NCI-H1048 (cell line): ENCODE measurements at regions not wholly inside any gene's neighbourhood (a gene's known extent, or its start where the extent isn't known, plus 50 kb on each side); places are given as distances from the start of the nearest gene placed in this dataset.
"Not testable (repeated sequence)": the region's sequence is repeated elsewhere in the genome, so short reads cannot be mapped to it uniquely, and the experiment has no call there.

Source experiments
- DNase-seq: peaks from one replicate; lab custom pipeline; 2025; lab: John Stamatoyannopoulos, UW

- no peak for DNase-seq
These were observed 111.1 kb upstream of the CBLB start for GRCh38 chr3:105979961-105980360.

DNA sequence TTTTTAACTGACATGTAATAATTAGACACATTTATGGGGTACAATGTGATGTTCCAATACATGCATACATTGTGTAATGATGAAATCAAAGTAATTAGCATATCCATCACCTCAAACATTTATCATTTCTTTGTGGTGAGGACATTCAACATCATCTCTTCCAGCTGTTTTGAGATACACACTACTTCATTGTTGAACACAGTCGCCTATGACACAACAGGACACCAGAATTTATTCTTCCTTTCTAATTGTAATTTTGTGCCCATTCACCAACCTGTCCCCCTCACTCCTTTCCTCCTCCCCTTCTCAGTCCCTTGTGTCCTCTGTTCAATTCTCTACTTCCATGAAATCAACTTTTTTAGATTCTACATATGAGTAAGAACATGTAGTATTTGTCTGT lies 113.4 kb upstream of the CBLB start:
- no peak for DNase-seq

GRCh38 chr3:105984837-105985236 lies 116.0 kb upstream of the CBLB start:
- DNase-seq: no peak

GRCh38 chr3:105986343-105986742 lies 117.5 kb upstream of the CBLB start:
- DNase-seq: not testable (repeated sequence)

GRCh38 chr3:105987809-105988208 lies 119.0 kb upstream of the CBLB start:
- no peak for DNase-seq

- no peak for DNase-seq
These were observed 119.9 kb upstream of the CBLB start for GRCh38 chr3:105988540-105989212.

- DNase-seq: no peak
These were observed 128.0 kb upstream of the CBLB start for GRCh38 chr3:105996781-105997180.

- no peak for DNase-seq
These were observed 128.6 kb upstream of the CBLB start for GRCh38 chr3:105997466-105997799.

GRCh38 chr3:105997800-105998526 lies 129.2 kb upstream of the CBLB start:
- no peak for DNase-seq

DNA sequence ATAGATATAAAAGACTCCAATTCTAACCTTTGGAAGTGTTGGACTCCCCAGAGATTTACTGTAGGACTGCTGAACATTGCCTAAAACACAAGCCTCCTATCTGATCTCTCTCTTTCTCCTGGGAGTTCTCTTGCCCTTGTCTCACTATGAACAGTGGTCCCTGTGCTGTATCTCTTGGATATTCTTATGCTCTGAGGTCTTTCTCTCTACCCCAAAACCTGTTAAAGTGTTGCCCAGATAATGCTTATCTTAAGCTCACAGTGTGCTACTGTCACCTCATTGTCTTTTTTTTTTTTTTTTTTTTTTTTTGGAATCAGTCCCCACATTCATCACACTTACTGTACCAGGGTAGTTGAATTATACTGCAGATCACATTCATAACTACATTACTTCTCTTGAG lies 131.0 kb upstream of the CBLB start:
- DNase-seq: no peak

GRCh38 chr3:106001923-106002322 lies 133.1 kb upstream of the CBLB start:
- DNase-seq: no peak

GRCh38 chr3:106004137-106004681 lies 135.4 kb upstream of the CBLB start:
- DNase-seq: no peak

DNA sequence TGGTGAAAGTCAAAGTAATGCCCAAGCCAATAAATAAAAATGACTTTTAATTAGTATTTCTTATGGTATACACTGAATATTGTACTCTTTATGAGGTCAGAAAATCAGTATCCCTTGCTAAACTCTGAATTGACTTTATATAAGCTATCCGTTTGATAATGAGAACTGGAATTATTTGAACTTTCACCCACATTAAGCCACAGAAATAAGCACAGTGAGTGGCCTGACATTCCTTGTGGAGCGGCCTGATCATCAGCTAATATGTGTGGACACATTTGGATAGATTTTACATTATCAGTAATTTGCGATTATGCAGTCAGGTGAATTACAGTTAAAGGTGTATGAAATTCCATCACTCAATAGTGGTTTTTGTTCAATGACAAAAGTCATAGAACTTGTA lies 136.0 kb upstream of the CBLB start:
- no peak for DNase-seq

DNA sequence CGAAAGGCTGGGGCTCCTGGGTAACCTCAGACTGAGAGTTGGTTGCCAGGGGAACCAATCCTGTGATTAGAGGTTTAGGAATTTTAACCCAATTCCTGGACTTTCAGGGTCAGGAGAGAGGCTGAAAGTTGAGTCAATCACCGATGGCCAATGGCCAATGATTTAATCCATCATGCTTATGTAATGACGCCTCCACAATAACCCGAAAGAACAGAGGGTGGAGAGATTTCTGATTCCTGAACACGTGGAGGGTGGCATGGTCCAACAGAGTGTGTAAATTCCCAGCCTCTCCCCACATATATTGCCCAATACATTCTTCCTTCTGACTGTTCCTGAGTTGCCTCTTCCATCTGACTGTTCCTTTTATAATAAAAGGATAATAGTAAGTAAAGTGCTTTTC lies 137.2 kb upstream of the CBLB start:
- no peak for DNase-seq

DNA sequence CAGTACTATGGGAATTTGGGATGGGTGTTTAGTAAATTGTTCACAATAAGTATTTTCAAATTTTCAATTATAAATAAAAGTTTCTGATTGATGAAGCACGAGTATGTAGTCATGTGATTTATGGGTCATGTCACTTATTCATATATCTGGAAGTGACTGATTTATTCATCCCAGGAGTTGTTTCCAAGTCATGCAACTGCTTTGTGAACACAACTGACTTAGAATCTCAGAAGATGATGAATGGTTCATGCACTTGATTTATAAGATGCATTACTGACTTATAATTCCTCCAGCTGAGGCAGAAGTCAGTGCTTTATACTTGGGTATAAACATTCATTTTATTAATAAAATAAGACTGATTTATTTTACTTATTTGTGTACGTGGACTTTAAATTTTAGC lies 137.8 kb upstream of the CBLB start:
- no peak for DNase-seq

DNA sequence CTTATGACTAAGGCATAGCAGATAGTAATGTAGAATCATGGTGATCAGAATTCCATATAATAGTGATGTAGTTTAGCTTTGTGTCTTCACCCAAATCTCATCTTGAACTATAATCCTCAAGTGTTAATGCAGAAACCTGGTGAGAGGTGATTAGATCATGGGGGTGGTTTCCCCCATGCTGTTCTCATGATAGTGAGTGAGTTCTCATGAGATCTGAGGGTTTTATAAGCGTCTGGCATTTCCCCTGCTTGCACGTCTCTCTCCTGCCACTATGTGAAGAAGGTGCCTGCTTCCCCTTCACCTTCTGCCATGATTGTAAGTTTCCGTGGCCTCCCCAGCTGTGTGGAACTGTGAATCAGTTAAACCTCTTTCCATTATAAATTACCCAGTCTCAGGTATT lies 138.7 kb upstream of the CBLB start:
- DNase-seq: no peak

DNA sequence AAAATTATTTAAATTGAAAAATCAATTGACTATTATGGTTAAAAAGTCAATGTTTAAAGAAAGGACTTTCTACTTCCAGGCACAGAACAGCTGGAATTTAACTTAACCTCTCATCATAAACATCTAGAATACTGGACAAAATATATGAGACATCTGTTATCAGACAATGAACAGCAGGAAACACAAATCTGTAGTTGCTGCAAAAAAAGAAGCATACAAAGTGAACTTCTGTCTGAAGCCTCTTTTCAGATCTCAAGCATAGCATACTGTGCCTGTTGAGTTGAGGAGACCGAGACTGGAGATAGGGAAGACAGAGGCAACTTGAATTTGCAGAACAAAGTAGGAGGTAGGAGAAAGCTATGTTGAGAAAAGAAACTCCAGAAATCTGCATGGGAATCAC lies 140.0 kb upstream of the CBLB start:
- DNase-seq: no peak

DNA sequence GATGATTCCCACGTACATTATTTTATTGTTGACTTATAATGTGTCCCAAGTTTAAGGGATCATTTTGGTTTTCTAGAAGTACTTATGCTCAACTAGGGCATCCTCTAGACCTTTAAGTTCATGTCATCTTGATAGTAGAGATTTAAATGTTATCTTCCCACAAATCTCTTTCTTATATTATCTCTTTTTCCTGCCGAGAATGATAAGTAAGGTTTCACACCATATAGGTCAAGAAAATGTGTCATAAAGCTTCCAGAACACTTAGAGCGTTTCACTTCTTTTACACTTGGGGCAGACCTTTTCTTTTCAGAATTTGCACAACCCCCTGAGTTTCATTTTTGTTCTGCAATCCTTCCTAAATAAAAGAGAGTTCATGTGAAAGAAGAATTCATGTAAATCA lies 142.0 kb upstream of the CBLB start:
- DNase-seq: no peak

DNA sequence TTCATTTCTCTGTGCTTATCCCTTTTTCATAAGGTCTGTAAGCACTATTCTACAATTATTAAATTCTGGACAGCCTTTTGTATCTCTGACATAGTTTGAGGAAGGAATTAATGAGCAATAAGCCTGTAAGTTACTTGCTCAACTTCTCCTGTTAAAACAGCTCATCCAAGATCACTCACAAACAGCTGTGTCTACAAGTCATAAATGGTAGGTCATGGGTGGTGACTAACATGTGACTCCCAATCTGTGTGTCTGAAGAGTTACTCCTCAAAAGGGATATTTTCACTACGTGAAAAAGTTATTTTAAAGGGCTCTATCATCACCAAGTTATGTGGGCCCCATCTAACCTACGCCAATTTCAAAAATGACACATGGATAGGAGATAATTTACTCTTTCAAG lies 145.2 kb upstream of the CBLB start:
- DNase-seq: no peak

GRCh38 chr3:106014518-106014917 lies 145.7 kb upstream of the CBLB start:
- no peak for DNase-seq

- DNase-seq: no peak
These were observed 146.2 kb upstream of the CBLB start for GRCh38 chr3:106014971-106015370.

DNA sequence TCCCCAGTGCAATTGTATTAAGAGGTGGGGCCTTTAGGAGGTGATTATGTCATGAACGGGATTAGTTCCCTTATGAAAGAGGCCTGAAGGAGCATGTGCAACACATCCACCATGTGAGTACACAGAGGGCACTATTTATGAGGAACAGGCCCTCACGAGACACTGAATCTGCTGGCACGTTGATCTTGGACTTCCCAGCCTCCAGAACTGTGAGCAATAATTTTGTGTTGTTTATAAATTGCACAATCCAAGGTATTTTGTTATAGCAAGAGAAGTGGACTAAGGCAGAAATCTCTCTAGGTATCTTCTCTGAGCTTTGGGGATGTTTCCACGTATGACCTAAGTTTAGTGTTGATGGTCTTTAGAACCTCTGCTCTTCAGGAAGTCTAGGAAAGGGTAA lies 149.3 kb upstream of the CBLB start:
- no peak for DNase-seq

DNA sequence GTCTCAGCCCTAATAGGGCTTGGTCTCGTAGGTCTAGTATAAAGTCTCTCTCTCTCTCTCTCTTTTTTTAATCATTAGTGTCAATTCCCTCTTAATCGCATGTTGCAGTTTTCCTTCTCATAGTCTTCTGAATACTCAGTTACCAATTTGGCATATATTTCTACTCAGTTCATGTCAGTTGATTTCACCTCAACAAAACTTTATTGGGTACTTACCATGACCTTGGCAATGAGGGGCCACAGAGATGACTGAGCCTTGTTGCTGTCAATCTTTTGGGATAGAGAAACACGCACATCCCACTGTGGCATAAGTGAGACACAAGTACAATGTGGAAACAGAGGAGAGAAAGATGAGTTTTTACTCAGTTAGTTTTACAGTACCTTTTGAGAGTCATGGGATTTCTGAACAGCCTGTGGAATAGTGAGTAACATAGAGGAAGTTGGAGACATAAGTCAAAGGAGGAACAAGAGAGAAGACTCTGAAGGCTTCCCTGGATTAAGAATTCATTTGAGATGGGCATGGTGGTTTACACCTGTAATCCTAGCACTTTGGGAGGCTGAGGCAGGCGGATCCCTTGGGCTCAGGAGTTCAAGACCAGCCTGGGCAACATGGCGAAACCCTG lies 150.2 kb upstream of the CBLB start:
- no peak for DNase-seq
